IPS-18a (cell line): ENCODE measurements at regions not wholly inside any gene's neighbourhood (a gene's known extent, or its start where the extent isn't known, plus 50 kb on each side); places are given as distances from the start of the nearest gene placed in this dataset.

Experiments
- H3K27ac ChIP-seq: one replicate; pipeline ENCODE4 v1.5.1; 2013; ENCODE audit warnings: low read length
- H3K27me3 ChIP-seq: one replicate; pipeline ENCODE4 v1.6.1; 2013; ENCODE audit warnings: mild to moderate bottlenecking, low read length; ENCODE audit not compliant: control insufficient read depth, insufficient read depth
- H3K36me3 ChIP-seq: one replicate; pipeline ENCODE4 v1.6.1; 2013; ENCODE audit warnings: low read depth, low read length; ENCODE audit not compliant: control insufficient read depth
- H3K4me1 ChIP-seq: one replicate; pipeline ENCODE4 v1.6.1; 2013; ENCODE audit warnings: low read depth, low read length; ENCODE audit not compliant: control insufficient read depth
- H3K4me3 ChIP-seq: one replicate; pipeline ENCODE4 v1.5.1; 2013; ENCODE audit warnings: low read length
- H3K9ac ChIP-seq: one replicate; pipeline ENCODE4 v1.6.1; 2013; ENCODE audit warnings: mild to moderate bottlenecking, low read length, moderate library complexity
- H3K9me3 ChIP-seq: one replicate; pipeline ENCODE4 v1.6.1; 2013; ENCODE audit warnings: low read depth, low read length; ENCODE audit not compliant: control insufficient read depth

GRCh38 chr22:49616356-49617231 is 211.1 kb downstream of the BRD1 start:
- no peaks in the 10 kb centered on the region for H3K4me1 ChIP-seq
- H3K4me3 ChIP-seq: no peak overlapping the region
- no peak overlapping the region for H3K9ac ChIP-seq
- H3K36me3 ChIP-seq: no peaks in the 10 kb centered on the region
- H3K27me3 ChIP-seq: no peaks in the 10 kb centered on the region
- H3K27ac ChIP-seq: no peak overlapping the region
- H3K9me3 ChIP-seq: peaks cover 4% of the 10 kb centered on the region

- H3K36me3 ChIP-seq: no peaks in the 10 kb centered on the region
Measured at GRCh38 chr22:49614966-49615965, 212.4 kb downstream of the BRD1 start.

GRCh38 chr22:49613511-49614270 is 214.0 kb downstream of the BRD1 start:
- H3K36me3 ChIP-seq: no peaks in the 10 kb centered on the region
- no peak overlapping the region for H3K4me3 ChIP-seq
- H3K4me1 ChIP-seq: no peaks in the 10 kb centered on the region
- no peak overlapping the region for H3K27ac ChIP-seq
- peaks cover 4% of the 10 kb centered on the region for H3K9me3 ChIP-seq
- no peak overlapping the region for H3K9ac ChIP-seq
- no peaks in the 10 kb centered on the region for H3K27me3 ChIP-seq

More at GRCh38 chr22:49614966-49615965, 212.4 kb downstream of the BRD1 start:
- no peaks in the 10 kb centered on the region for H3K27me3 ChIP-seq
- H3K9me3 ChIP-seq: peaks cover 4% of the 10 kb centered on the region
- no peaks in the 10 kb centered on the region for H3K4me1 ChIP-seq
- no peak overlapping the region for H3K9ac ChIP-seq
- H3K27ac ChIP-seq: no peak overlapping the region
- H3K4me3 ChIP-seq: no peak overlapping the region

GRCh38 chr22:49613108-49613507 is 214.6 kb downstream of the BRD1 start:
- H3K4me3 ChIP-seq: no peak overlapping the region
- no peaks in the 10 kb centered on the region for H3K27me3 ChIP-seq
- no peak overlapping the region for H3K9ac ChIP-seq
- peaks cover 4% of the 10 kb centered on the region for H3K9me3 ChIP-seq
- H3K4me1 ChIP-seq: no peaks in the 10 kb centered on the region
- no peak overlapping the region for H3K27ac ChIP-seq
- H3K36me3 ChIP-seq: no peaks in the 10 kb centered on the region

- Histone ChIP-seq H3K4me1 (no peaks in the 10 kb centered on the region), H3K27ac (no peak overlapping the region), H3K4me3 (no peak overlapping the region), H3K27me3 (no peaks in the 10 kb centered on the region), H3K9ac (no peak overlapping the region), H3K36me3 (no peaks in the 10 kb centered on the region), H3K9me3 (peaks cover 9% of the 10 kb centered on the region)
Measured at GRCh38 chr22:49609207-49609876, 218.3 kb downstream of the BRD1 start.

GRCh38 chr22:49608660-49609059 is 219.0 kb downstream of the BRD1 start:
- peaks cover 10% of the 10 kb centered on the region for H3K9me3 ChIP-seq
- H3K27ac ChIP-seq: no peak overlapping the region
- no peaks in the 10 kb centered on the region for H3K36me3 ChIP-seq
- no peaks in the 10 kb centered on the region for H3K27me3 ChIP-seq
- H3K4me1 ChIP-seq: no peaks in the 10 kb centered on the region
- no peak overlapping the region for H3K9ac ChIP-seq
- no peak overlapping the region for H3K4me3 ChIP-seq

- Histone ChIP-seq H3K36me3 (no peaks in the 10 kb centered on the region), H3K4me3 (no peak overlapping the region), H3K27me3 (no peaks in the 10 kb centered on the region), H3K9ac (no peak overlapping the region), H3K4me1 (no peaks in the 10 kb centered on the region), H3K27ac (no peak overlapping the region), H3K9me3 (peaks cover 10% of the 10 kb centered on the region)
Measured at GRCh38 chr22:49608228-49608627, 219.4 kb downstream of the BRD1 start.

- no peaks in the 10 kb centered on the region for H3K27me3 ChIP-seq
- H3K36me3 ChIP-seq: no peaks in the 10 kb centered on the region
- no peak overlapping the region for H3K27ac ChIP-seq
- no peak overlapping the region for H3K4me3 ChIP-seq
- H3K9ac ChIP-seq: no peak overlapping the region
- no peaks in the 10 kb centered on the region for H3K4me1 ChIP-seq
- peaks cover 9% of the 10 kb centered on the region for H3K9me3 ChIP-seq
Measured at GRCh38 chr22:49607821-49608220, 219.9 kb downstream of the BRD1 start.

- Histone ChIP-seq H3K36me3 (no peaks in the 10 kb centered on the region), H3K27me3 (no peaks in the 10 kb centered on the region), H3K4me3 (no peak overlapping the region), H3K4me1 (no peaks in the 10 kb centered on the region), H3K9ac (no peak overlapping the region), H3K9me3 (peaks cover 6% of the 10 kb centered on the region), H3K27ac (no peak overlapping the region)
Measured at GRCh38 chr22:49606562-49607290, 220.9 kb downstream of the BRD1 start.

GRCh38 chr22:49604732-49605302 is 222.9 kb downstream of the BRD1 start:
- Histone ChIP-seq H3K27me3 (no peaks in the 10 kb centered on the region), H3K27ac (no peak overlapping the region), H3K36me3 (no peaks in the 10 kb centered on the region), H3K9me3 (peaks cover 6% of the 10 kb centered on the region), H3K4me1 (no peaks in the 10 kb centered on the region), H3K4me3 (no peak overlapping the region), H3K9ac (no peak overlapping the region)
